ENCODE measurements at regions not wholly inside any gene's neighbourhood (a gene's known extent, or its start where the extent isn't known, plus 50 kb on each side); places are given as distances from the start of the nearest gene placed in this dataset.

- TF ChIP-seq, protein P1, sequence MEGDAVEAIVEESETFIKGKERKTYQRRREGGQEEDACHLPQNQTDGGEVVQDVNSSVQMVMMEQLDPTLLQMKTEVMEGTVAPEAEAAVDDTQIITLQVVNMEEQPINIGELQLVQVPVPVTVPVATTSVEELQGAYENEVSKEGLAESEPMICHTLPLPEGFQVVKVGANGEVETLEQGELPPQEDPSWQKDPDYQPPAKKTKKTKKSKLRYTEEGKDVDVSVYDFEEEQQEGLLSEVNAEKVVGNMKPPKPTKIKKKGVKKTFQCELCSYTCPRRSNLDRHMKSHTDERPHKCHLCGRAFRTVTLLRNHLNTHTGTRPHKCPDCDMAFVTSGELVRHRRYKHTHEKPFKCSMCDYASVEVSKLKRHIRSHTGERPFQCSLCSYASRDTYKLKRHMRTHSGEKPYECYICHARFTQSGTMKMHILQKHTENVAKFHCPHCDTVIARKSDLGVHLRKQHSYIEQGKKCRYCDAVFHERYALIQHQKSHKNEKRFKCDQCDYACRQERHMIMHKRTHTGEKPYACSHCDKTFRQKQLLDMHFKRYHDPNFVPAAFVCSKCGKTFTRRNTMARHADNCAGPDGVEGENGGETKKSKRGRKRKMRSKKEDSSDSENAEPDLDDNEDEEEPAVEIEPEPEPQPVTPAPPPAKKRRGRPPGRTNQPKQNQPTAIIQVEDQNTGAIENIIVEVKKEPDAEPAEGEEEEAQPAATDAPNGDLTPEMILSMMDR (IDR thresholded peaks at IDR 0.05): no peak
- no peak for TF ChIP-seq POLR2A (IDR thresholded peaks at IDR 0.05)
Measured at GRCh38 chr1:87436534-87436933, 107.9 kb downstream of the LMO4 start.

All from body of pancreas (tissue), 4 donors.